ENCODE measurements at regions not wholly inside any gene's neighbourhood (a gene's known extent, or its start where the extent isn't known, plus 50 kb on each side); places are given as distances from the start of the nearest gene placed in this dataset.

- no peak overlapping the region for H4K91ac ChIP-seq (ENCODE audit: insufficient read depth, low read depth, low read length)
- H3K27ac ChIP-seq (ENCODE audit: insufficient read depth, low read length): no peak overlapping the region
- H3K14ac ChIP-seq (replicated peaks; ENCODE audit: low read depth, low read length): no peak overlapping the region; the same call in 1 of the 2 replicates
- no peak for ATAC-seq (ENCODE audit: low read depth)
- in situ Hi-C loops (cut with MboI; ENCODE audit: low sequenced_read_pairs): no loop called here
- H3K9me1 ChIP-seq (ENCODE audit: insufficient read depth, low read length): peaks cover 5% of the 10 kb centered on the region; the same call in 1 of the 2 replicates
- H2BK15ac ChIP-seq (ENCODE audit: low read depth, low read length): no peak overlapping the region; the same call in 2 of the 3 replicates
- H3K36me3 ChIP-seq (ENCODE audit: control insufficient read depth, insufficient read depth, low read length): no peaks in the 10 kb centered on the region
- H3K4me1 ChIP-seq (ENCODE audit: control insufficient read depth, insufficient read depth, low read length): peaks cover 4% of the 10 kb centered on the region; the same call in 1 of the 2 replicates
- POLR2A ChIA-PET (ENCODE audit: unreplicated experiment): no interaction called here
- TF ChIP-seq CEBPB (IDR thresholded peaks at IDR 0.05; ENCODE audit: low read depth, low read length) (no peak), NFE2L2 (IDR thresholded peaks at IDR 0.05; ENCODE audit: low read depth, low read length) (peak; percentile 87), MAFK (IDR thresholded peaks at IDR 0.05; ENCODE audit: low read depth, low read length) (peak; percentile 73), FOS (IDR thresholded peaks at IDR 0.05; ENCODE audit: low read depth, low read length) (no peak)
- no peak for DNase-seq
- H4K5ac ChIP-seq (ENCODE audit: low read depth, low read length): no peak overlapping the region
- H3K9me3 ChIP-seq (ENCODE audit: control insufficient read depth, insufficient read depth, low read length): no peaks in the 10 kb centered on the region
- intact Hi-C loops (cut with micrococcal nuclease): no loop called here
- H3K9ac ChIP-seq (ENCODE audit: low read depth, low read length): no peak overlapping the region
- no peaks in the 10 kb centered on the region for H3K27me3 ChIP-seq (ENCODE audit: control insufficient read depth, insufficient read depth, low read length)
- H2BK120ac ChIP-seq (ENCODE audit: low read depth, low read length): no peak overlapping the region
- H3K56ac ChIP-seq (ENCODE audit: extremely low read depth, insufficient read depth, low read length): no peak overlapping the region
- H2AFZ ChIP-seq (replicated peaks; ENCODE audit: low read length, poor library complexity): no peak overlapping the region
- H2BK5ac ChIP-seq (ENCODE audit: low read depth, low read length, poor library complexity, severe bottlenecking): no peak overlapping the region
- H2AK5ac ChIP-seq (ENCODE audit: low read depth, low read length): no peak overlapping the region
- no peak overlapping the region for H3K4me3 ChIP-seq (ENCODE audit: insufficient read depth, low read depth, low read length)
- no peaks in the 10 kb centered on the region for H3K79me1 ChIP-seq (ENCODE audit: low read depth in 1 of 2, low read length in 2 of 2)
- CTCF ChIA-PET: interaction anchor here (0.7 kb wide), 1 partner anchor 25 kb away, joined by 3 read pairs; no protein-coding TSS in a partner anchor
- no peak overlapping the region for H2AK9ac ChIP-seq (replicated peaks; ENCODE audit: low read depth, low read length, poor library complexity)
- H4K8ac ChIP-seq (ENCODE audit: low read depth in 2 of 2, low read length in 2 of 2): no peak overlapping the region
- H3K4ac ChIP-seq (ENCODE audit: low read depth, low read length): no peak overlapping the region
- H3K4me2 ChIP-seq (ENCODE audit: low read depth, low read length): no peak overlapping the region
- dilution Hi-C loops (cut with HindIII; ENCODE audit: low sequenced_read_pairs, unreplicated experiment): no loop called here
- H2BK20ac ChIP-seq (ENCODE audit: low read depth, low read length): no peak overlapping the region; the same call in 1 of the 2 replicates
- no peak overlapping the region for H3K23ac ChIP-seq (ENCODE audit: low read depth, low read length)
- BruUV-seq (replicated peaks): no TSS peak
- peaks cover 3% of the 10 kb centered on the region; the same call in 1 of the 2 replicates for H4K20me1 ChIP-seq (ENCODE audit: insufficient read depth, low read length)
- H3K18ac ChIP-seq (ENCODE audit: low read depth, low read length): no peak overlapping the region
Measured at GRCh38 chr18:24710474-24710873, 250.0 kb downstream of the HRH4 start.
